GM19328 (cell line): ENCODE measurements at regions not wholly inside any gene's neighbourhood (a gene's known extent, or its start where the extent isn't known, plus 50 kb on each side); places are given as distances from the start of the nearest gene placed in this dataset.

ENCODE experiments used
- ATAC-seq: cut with Tn5 transposase; IDR thresholded peaks from one replicate; pipeline ENCODE4 v1.9.1; 2021; ENCODE audit warnings: mild to moderate bottlenecking, moderate library complexity; ENCODE audit not compliant: unreplicated experiment

- no peak for ATAC-seq
These were observed 445.6 kb upstream of the CELF4 start for GRCh38 chr18:38010971-38011857.

DNA sequence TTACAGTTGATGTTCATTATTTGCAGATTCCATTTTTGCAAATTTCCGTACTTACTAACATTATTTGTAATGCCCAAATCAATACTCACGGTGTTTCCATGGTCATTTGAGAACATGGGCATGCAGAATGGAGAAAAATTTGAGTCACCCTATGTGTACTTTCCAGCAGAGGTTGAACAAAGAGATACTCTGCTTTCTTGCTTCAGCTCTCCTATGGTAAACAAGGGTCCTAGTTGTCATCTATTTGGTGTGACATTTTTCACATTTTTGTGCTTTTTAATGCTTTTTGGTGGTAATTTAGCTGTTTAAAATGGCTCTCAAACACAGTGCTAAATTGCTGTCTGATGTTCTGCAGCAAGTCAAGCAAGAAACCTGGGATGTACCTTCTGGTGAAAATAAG is 444.4 kb upstream of the CELF4 start:
- ATAC-seq, result no peak

- ATAC-seq, result no peak
These were observed 443.7 kb upstream of the CELF4 start for GRCh38 chr18:38009320-38009719.

DNA sequence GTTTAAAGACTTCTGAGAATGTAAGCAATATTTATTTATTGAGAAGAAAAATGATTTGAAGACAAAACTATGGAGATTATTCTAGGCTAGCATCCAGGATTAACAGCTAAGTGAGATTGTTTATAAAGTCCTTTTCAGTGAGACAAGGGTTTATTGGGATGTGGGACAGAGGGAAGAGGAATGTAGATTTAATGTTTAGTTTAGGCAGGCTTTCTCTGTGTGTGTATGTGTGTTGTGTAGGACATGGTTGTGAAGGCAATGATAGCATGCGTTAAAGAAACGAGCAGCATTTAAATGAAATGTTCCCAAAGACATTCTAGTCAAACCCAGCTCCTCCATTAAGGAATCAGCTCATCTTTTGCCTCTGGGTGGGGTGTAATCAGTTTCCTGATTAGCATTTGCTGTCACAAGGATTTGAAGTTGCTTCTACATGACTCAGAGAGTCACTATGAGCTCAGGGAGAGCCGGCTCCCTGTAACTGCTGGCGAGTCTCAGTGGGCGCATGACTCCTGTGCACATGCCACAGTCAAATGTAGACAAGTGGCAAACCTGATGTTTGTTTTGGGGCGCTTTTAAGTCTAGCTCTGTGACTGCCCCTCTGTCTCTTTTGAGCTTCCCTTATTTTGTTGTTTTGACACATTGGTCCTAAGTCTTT is 442.2 kb upstream of the CELF4 start:
- no peak for ATAC-seq

- no peak for ATAC-seq
These were observed 441.4 kb upstream of the CELF4 start for GRCh38 chr18:38007026-38007425.

DNA sequence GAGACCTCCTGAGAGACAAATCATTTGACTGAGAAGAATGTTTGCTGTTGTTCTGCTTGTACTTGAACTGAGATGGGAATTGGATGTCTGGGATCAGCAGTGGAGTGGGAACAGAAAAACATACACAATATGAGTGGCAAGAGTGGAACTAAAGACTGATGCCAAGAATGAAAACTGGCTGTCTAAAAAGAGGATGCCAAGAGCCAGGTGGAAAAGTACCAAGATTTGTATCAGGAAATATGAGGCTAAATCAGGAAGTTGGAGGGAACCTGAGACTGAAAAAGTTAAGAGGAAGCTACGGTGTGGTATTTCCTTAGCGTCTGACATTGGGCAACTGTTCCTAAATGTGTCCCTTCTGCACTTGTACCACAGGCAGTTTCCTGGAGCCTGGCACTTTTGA is 440.9 kb upstream of the CELF4 start:
- no peak for ATAC-seq

- ATAC-seq, result no peak
These were observed 432.1 kb upstream of the CELF4 start for GRCh38 chr18:37997695-37998094.

DNA sequence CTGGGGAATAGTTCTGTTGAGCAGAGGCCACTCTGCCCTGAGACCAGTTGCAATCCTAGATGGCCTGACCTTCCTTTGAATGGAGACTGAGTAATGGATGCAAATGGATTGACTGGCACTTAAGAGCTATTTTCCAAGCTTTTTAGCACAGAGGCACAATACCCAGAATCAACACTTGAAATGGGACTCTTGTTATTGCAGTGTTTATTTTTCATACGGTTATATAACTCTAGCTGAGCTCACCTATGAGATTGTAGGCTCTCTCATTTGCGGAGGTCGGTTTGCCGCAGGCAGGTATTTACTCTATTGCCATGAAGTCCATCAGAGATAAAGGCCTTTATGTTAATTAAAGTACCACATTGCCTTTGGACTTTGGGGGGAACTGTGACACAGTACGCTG is 422.3 kb upstream of the CELF4 start:
- no peak for ATAC-seq

GRCh38 chr18:37986665-37987064 is 421.1 kb upstream of the CELF4 start:
- no peak for ATAC-seq

- no peak for ATAC-seq
These were observed 419.5 kb upstream of the CELF4 start for GRCh38 chr18:37985126-37985525.

- ATAC-seq, result no peak
These were observed 415.0 kb upstream of the CELF4 start for GRCh38 chr18:37980556-37980955.

DNA sequence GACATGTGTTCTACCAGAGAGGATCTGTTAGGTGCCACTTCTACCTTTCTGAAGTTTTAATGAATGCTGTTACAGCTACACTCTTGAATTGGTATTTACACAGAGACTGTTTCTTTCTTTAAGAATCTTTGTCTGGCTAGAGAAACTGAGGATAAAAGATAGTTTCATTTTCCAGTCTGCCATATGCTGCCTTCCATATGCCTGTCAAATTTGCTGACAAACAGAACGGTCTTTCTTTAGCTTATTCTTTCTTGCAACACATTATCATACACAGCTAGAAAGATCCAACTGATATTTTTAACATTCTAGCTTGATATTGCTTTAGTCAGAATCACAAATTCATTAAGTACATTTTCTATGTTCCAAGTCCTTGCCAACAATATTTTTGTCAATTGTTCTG is 409.8 kb upstream of the CELF4 start:
- no peak for ATAC-seq

GRCh38 chr18:37967261-37967660 is 401.7 kb upstream of the CELF4 start:
- no peak for ATAC-seq

DNA sequence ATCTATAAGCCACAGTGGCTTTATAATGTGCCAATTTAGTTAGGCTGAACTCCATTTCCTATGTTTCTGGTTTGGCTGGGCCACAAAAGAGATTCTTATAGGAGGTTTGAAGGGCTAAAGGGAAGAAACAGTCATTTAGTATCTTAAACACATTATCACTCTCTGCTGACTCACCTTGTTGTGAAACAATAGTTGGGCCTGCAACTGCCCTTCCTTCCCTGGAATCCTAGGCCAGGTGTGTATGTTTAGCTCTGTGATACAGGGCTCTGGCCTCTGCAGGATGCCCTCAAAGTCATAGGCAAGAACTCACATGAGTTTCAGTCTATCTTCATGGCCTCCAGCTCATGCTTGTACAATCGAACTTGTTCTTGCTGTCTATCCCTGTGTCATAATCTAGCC is 400.0 kb upstream of the CELF4 start:
- ATAC-seq, result no peak

- no peak for ATAC-seq
These were observed 399.4 kb upstream of the CELF4 start for GRCh38 chr18:37964885-37965571.

- no peak for ATAC-seq
These were observed 398.2 kb upstream of the CELF4 start for GRCh38 chr18:37963837-37964236.

DNA sequence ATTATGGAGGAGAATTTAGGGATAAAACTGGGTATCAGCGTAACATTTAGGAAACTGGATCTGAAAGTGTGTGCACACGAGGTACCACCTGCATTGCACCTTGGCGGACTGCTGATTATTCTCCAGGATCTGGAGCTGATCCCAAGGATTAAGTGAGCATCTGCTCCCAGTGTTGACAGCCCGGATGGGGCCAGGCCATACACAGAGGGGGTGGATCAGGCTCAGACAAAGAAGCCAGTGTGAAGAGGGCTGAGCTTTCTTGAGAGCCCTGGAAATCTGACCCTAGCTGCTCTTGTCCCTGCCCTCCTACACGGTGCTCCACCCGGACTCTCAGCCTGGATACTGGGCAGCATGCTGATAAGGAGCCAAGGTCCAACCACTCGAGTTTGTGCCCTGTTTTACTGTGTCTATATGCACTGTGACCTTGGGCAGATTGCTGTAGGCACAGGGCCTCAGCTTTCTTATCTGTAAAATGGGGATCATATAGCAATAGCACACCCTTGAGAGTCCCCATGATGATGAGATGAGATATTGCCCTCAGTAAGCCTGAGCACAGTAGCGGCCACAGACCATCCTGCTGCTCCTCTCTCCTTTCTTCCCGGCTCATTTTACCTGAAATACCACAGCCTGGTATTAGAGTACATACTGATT is 396.8 kb upstream of the CELF4 start:
- no peak for ATAC-seq

GRCh38 chr18:37958499-37958898 is 392.9 kb upstream of the CELF4 start:
- no peak for ATAC-seq

- no peak for ATAC-seq
These were observed 391.3 kb upstream of the CELF4 start for GRCh38 chr18:37956902-37957301.

DNA sequence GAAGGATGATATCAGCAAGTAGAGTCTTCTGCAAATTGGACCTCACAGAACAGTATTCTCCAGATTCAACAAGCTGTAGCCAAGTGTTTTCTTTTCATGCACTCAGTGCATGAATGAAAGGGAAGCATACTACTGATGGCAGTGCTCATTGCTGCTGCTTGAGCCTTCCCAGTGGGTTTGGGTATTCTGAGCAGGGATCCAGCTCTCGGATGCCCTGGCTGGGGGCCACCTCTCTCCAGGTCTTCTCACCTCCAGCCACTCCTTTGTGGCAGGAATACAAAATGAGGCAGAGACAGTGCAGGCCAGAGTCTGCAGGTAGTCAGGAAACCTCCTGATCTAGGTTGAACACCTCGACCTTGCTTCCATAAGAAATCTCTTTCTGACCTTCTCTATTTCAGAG is 390.4 kb upstream of the CELF4 start:
- no peak for ATAC-seq

DNA sequence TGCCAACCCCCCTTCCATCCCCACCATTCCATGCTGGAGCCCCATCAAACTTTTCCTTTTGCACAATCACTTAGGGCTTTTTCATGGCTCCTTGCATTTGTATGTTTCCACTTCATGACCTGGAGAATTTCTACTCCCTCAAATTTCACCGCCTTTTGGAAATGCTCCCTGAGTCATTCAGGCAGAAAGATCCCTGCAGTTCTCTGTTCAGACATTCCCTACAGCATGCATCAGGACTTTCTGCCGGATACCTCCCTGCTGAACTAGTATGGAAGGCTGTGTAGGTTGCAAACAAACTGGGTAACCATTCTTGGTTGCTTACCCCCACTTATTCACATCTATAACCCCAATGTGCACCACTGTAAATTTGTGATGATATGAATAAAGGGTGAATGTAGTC is 389.6 kb upstream of the CELF4 start:
- no peak for ATAC-seq
